Activated T-cell treated with anti-CD3 and anti-CD28 coated beads for 48 hours (primary cell): ENCODE measurements at regions not wholly inside any gene's neighbourhood (a gene's known extent, or its start where the extent isn't known, plus 50 kb on each side); places are given as distances from the start of the nearest gene placed in this dataset.
"Not testable (repeated sequence)": the region's sequence is repeated elsewhere in the genome, so short reads cannot be mapped to it uniquely, and the experiment has no call there.

Experiments used
- DNase-seq: peaks from one replicate; pipeline ENCODE4 v3.0.0-alpha.2; 2020; ENCODE audit warnings: low read depth

DNA sequence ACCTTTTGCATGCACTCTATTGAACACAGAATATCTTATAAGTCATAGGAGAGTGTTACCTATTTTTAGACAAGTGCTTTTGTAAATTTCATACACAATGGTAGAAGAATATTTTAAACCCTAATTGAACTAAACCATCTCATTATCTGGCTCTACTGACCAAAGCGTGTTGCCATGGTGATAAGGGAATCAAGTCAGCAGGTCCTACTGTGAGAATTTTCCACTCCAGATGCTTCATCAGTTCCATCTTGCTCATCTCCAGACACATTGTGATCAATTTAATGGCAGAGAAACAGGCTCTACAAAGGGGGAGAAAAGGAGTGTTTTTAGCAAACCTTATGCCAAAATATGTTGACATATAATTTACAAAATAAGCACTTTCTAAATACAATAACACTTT, 621.9 kb upstream of the GHITM start:
- no peak for DNase-seq

DNA sequence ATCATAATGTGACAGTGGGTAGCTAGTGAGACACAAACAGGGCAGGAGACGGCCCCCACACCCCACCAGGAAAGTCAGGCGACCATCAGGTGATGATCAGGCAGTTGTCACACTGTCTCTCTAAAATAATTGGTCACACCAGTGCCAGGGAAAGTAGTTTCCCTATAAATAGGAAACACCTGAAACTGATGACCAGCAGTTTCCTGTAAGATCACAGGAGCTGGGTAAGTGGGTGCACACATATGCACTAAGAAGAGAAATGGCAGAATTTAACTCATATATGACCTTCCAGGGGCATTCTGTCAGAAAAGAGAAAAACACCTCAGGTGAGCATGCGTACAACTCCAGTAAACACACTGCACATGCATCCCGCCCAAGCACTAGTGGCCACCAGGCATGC, 620.5 kb upstream of the GHITM start:
- no peak for DNase-seq

DNA sequence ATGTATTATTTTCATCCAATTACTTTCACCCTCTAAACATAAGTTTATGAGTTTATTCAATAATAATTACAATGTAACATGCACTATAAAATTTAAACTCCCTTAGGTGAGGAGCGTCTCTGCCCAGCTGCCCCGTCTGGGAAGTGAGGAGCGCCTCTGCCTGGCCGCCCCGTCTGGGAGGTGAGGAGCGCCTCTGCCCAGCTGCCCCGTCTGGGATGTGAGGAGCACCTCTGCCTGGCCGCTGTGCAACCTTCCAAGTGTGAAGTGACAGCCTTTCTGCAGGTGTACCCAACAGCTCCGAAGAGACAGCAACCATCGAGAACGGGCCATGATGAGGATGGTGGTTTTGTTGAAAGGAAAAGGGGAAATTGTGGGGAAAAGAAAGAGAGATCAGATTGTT, 618.9 kb upstream of the GHITM start:
- DNase-seq: not testable (repeated sequence)

DNA sequence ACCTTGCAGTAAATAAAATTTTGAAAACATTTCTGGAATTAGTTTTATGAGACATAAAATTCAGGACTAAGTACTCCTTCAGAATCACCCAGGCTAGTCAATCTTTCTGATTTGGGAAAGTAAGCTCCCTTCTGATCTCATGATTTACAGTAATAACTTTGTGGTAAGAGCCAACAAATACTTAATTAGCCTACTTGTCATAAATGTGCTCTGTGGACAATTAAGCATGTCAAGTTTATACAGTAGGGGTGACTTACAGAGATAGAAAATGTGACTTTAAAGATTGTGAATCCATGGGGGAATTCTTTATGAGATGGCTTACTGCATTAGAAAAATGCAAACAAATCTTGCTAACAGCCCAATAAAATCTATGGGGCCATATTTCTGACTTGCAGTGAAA, 616.9 kb upstream of the GHITM start:
- DNase-seq: no peak

- DNase-seq: no peak
Measured at GRCh38 chr10:83522881-83523386, 616.4 kb upstream of the GHITM start.

DNA sequence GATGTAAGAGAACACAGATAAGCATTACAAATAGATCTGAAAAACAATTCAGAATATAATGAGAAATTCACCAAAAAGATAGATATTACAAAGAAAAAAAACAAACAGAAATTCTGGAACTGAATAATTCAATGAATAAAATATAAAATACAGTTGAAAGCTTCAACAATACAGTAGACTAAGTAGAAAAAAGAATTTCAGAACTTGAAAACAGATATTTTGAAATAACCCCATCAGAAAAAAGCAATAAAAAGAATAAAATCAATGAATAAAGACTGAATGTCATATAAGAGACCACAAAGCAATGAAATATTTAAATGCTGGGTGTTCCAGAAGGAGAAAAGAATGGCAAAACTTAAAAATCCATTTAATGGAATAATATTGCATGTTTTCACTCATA, 611.4 kb upstream of the GHITM start:
- no peak for DNase-seq

GRCh38 chr10:83533290-83533689, 606.0 kb upstream of the GHITM start:
- no peak for DNase-seq

GRCh38 chr10:83536426-83536825, 602.9 kb upstream of the GHITM start:
- DNase-seq: no peak

- DNase-seq: no peak
Measured at GRCh38 chr10:83538047-83538446, 601.3 kb upstream of the GHITM start.

DNA sequence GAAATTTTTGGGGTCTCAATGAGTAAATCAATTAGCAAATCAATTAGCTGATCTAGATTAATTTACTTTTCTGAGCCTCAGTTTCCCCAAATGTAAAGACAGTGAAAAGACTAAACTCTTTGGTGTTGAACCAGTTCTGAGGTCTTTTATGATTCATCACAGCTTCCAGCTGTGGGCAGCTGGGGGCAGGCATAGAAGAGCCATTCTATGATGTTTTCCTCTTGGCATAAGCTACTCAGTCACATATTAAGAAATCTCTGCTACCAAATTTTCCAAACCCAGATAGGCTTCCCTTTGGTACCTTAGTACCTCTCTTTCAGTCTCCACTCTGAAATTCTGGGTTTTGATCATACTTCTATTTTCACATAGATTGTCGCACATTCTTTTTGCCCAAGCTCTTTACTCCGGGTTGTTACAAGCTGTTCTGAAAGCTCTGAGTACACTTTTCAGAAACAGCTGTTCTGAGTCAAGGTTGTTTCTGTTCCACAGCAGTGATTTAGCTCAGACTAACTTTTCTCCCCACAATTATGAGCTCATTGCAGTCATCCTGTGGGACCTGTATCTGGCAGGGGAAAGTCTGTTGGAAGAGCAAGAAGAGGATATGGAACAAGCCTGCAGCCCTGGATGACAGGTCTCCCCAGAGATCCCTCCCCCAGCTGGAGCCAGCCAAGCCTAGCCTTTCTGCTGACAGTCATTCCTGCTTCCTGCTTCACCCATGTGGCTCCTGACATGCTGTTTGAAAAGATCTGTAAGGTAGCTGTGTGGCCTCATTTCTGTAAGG, 599.6 kb upstream of the GHITM start:
- no peak for DNase-seq

- DNase-seq: no peak
Measured at GRCh38 chr10:83541046-83541445, 598.3 kb upstream of the GHITM start.

DNA sequence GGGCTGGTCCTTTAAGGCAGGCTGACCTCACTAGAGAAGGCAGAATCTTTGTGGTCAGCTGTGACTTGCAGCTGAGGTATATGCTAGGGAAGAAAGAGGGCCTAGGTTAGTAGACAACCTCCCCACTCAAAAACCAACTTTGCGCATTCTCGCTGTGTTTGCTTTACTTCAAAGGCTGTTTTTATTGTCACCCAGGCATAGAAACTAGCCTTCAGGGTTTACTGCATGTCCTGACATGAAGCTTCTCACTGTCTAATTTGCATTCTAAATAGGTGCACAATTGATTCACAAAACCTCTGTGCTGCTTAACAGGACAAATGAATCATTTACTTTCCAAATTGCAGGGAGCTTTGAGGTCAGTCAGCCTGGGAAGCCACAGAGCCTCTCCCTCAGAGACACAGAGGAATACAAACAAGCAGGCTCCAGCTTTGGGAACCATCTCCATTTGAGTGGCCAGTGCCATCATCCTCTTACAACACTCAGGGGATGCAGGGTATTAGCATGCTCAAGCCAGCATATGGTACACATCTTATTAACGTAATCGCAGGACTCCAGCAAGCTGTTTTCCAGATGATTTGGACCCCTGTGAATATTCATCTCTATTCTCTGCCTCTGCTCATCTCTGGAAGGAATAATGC, 596.4 kb upstream of the GHITM start:
- no peak for DNase-seq

DNA sequence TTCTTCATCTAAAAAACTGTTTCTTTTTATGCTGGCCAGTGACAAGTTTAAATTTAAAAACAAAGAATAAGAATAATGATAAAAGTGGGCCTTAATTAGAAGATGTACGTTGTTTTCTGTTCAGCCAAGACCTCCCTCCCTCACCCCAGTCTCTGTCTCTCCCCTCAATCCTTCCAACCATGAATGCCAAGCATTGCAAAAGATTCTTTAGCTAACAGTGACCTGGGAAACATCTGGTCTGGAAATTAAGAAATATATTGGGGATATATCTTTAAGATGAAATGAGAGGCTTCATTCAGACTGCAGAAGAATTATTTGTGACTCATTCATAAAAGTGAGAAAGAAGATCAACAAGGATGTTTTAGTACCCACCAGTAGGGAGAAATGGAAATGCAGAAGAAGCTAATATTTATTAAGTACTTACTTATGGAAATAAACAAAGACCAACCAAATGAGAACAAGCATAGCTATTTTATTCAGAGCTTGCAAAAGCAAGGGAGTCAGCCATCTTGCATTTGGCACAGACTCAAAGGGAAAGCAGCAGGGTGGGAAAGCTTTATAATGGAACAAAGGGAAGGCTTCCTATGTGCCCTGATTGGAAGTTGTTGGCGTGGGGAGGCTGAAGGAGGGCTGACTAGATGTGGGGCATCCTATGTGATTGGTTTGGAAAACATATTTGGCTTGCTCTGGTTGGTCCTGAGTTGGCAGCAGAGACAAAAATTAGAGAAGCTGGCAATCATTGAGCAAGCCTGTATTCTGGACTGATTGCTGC, 595.4 kb upstream of the GHITM start:
- no peak for DNase-seq

GRCh38 chr10:83545901-83546391, 593.4 kb upstream of the GHITM start:
- no peak for DNase-seq

- not testable (repeated sequence) for DNase-seq
Measured at GRCh38 chr10:83551190-83551589, 588.1 kb upstream of the GHITM start.

- no peak for DNase-seq
Measured at GRCh38 chr10:83553366-83553765, 585.9 kb upstream of the GHITM start.

DNA sequence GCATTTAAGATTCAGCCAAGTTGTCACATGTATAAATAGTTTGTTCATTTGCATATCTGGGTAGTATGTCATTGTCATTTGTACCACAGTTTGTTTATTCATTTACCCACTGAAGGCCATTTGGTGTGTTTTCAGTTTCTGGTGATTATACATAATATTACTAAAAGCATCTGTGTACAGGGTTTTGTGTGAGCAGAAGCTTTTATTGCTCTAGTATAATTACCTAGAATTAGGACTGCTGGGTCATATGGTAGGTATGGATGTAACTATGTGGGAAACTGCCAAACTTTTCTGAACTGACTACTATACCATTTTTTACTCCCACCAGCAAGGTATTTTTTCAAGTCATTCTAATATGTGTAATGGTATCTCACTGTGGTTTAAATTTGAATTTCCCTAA, 584.0 kb upstream of the GHITM start:
- no peak for DNase-seq

DNA sequence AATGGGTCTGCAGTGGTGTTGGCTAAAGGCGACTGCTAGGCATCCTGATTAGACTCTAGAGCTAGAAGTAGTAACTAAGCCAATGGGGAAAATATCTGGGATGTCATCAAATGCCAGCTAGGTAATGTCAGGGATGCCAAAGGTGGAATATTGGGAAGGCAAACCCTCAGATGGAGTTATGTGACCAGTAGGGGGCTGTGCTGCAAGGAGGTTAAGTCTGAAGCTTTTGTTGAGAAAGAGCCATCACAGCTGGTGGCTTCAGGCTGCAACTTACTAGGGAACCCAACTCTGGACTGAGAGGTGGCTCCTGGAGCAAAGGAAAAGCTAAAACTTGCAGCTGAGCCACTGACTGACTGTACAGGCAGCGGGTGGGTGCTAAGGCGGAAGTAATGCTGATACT, 576.9 kb upstream of the GHITM start:
- DNase-seq: no peak

DNA sequence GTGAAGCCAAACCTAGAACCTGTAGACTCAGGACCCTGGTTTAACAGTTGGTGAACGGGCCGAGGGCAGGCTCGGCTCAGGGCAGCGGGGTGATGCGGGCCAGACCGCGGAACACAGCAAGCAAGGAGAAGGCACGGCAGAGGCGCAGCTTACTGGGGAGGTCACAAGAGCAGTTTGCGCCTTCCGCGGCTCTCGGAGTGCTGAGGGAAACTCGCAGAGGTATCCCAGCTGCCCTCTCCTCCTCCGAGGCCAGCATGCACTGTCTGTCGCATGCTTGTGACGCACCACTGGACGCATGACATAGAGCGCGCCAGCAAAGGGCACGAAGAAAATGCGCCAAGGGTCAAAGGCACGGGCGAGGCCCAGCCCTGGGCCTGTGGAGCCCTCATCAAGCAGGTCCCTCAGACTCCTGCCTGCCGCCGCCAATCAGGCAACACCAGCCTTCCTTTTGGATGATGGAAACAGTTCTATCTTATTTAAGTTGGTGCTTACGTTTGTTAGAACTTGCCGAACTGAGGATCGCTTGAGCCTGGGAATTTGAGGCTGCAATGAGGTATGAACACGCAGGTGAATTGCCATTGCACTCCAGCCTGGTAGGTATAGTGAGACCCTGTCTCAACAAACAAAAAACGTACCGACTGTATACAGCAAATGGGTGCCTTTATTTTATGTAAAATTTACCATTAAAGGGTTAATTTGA, 574.3 kb upstream of the GHITM start:
- DNase-seq: no peak

DNA sequence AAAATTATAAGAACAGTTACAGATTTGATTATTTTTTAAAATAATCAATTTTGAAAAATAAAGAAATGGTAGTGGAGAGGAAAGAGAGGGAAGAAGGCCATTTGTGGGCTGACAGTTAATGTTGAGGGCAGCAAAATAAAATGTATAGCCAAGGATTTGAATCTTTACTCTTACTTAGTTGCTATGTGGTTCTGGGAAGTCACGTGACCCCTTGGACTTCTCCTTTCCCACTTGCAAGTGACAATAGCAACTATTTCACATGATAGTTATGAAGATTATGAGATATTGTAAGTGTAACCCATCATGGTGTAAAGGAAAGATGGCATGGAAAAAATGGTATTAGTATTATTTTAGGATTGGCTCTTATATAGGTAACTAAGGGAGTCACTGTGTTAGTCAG, 567.3 kb upstream of the GHITM start:
- DNase-seq: no peak

DNA sequence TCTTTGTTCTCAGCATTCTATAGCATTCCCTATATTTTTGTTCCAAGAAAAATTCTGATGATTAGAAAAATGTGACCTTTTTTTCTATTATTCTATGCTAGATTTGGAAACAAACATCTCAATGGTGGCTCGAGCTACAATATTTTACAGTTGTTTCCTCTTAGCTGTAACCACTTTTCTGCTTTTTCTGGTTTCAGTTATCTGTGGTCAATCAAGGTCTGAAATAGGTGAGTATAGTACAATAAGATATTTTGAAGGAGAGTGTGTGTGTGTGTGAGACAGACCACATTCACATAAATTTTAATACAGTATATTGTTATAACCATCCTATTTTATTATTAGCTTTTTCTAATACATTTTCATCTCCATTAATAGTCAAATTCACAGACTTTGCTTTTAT, 564.5 kb upstream of the GHITM start:
- no peak for DNase-seq

DNA sequence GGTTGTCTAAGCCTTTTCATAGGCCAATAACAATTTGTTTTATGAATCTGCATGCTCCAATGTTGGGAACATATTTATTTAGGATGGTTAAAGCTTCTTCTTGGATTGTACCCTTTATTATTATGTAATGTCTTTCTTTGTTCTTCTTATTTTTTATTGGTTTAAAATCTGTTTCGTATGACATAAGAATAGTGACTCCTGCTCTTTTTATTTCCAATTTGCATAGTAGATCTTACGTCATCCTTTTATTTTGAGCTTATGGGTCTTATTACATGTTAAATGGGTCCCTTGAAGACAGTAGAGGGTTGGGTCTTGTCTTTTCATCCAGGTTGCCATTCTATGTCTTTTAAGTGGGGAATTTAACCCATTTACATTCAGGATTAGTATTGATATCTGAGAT, 561.9 kb upstream of the GHITM start:
- no peak for DNase-seq
